Type B pancreatic cell (in vitro differentiated cells): ENCODE measurements at regions not wholly inside any gene's neighbourhood (a gene's known extent, or its start where the extent isn't known, plus 50 kb on each side); places are given as distances from the start of the nearest gene placed in this dataset.

Experiments
- DNase-seq: peaks from one replicate; pipeline ENCODE4 v3.0.0; 2021; ENCODE audit warnings: mixed read lengths; ENCODE audit not compliant: unreplicated experiment; ENCODE audit errors: extremely low spot score
- H3K27ac Mint-ChIP-seq: 2 replicates; pipeline ENCODE4 v1.8.0; 2021; ENCODE audit warnings: mild to moderate bottlenecking, mixed read lengths
- H3K27me3 Mint-ChIP-seq: 2 replicates; pipeline ENCODE4 v1.8.0; 2021; ENCODE audit warnings: mixed read lengths
- H3K36me3 Mint-ChIP-seq: 2 replicates; pipeline ENCODE4 v1.8.0; 2021; ENCODE audit warnings: mixed read lengths
- H3K4me1 Mint-ChIP-seq: one replicate; pipeline ENCODE4 v1.8.0; 2021; ENCODE audit warnings: mixed read lengths; ENCODE audit not compliant: unreplicated experiment
- H3K4me3 Mint-ChIP-seq: 2 replicates; pipeline ENCODE4 v1.8.0; 2021; ENCODE audit warnings: mild to moderate bottlenecking, mixed read lengths
- H3K9me3 Mint-ChIP-seq: 2 replicates; pipeline ENCODE4 v1.8.0; 2021; ENCODE audit warnings: mixed read lengths
- CTCF ChIP-seq: fragments of 200-600 bp; sonication (generic); conservative IDR thresholded peaks from 2 replicates; pipeline ENCODE4 v1.5.0; 2021; ENCODE audit warnings: antibody characterized with exemption, mild to moderate bottlenecking

GRCh38 chr1:4062992-4063391 is 162.9 kb upstream of the C1orf174 start:
- no peak for TF ChIP-seq CTCF
- no peak for DNase-seq
- no peaks in the 10 kb centered on the region for H3K9me3 Mint-ChIP-seq
- no peaks in the 10 kb centered on the region for H3K4me1 Mint-ChIP-seq
- no peaks in the 10 kb centered on the region for H3K36me3 Mint-ChIP-seq
- H3K27ac Mint-ChIP-seq, result no peak overlapping the region
- H3K4me3 Mint-ChIP-seq, result no peak overlapping the region
- no peaks in the 10 kb centered on the region for H3K27me3 Mint-ChIP-seq

- no peaks in the 10 kb centered on the region for H3K4me1 Mint-ChIP-seq
- H3K36me3 Mint-ChIP-seq, result no peaks in the 10 kb centered on the region
- no peak for DNase-seq
- H3K4me3 Mint-ChIP-seq, result no peak overlapping the region
- H3K27me3 Mint-ChIP-seq, result no peaks in the 10 kb centered on the region
- no peak overlapping the region for H3K27ac Mint-ChIP-seq
- no peaks in the 10 kb centered on the region for H3K9me3 Mint-ChIP-seq
- no peak for TF ChIP-seq CTCF
These were observed 163.4 kb upstream of the C1orf174 start for GRCh38 chr1:4063516-4063915.

- no peak for DNase-seq
- Mint-ChIP-seq H3K27me3 (no peaks in the 10 kb centered on the region), H3K27ac (no peak overlapping the region), H3K36me3 (no peaks in the 10 kb centered on the region), H3K4me3 (no peak overlapping the region), H3K9me3 (no peaks in the 10 kb centered on the region), H3K4me1 (no peaks in the 10 kb centered on the region)
- TF ChIP-seq CTCF, result no peak
These were observed 164.2 kb upstream of the C1orf174 start for GRCh38 chr1:4064150-4064889.

- no peak overlapping the region for H3K4me3 Mint-ChIP-seq
- no peak for TF ChIP-seq CTCF
- DNase-seq, result no peak
- no peaks in the 10 kb centered on the region for H3K36me3 Mint-ChIP-seq
- peaks cover 2% of the 10 kb centered on the region for H3K27me3 Mint-ChIP-seq
- peaks cover 2% of the 10 kb centered on the region for H3K4me1 Mint-ChIP-seq
- H3K27ac Mint-ChIP-seq, result no peak overlapping the region
- H3K9me3 Mint-ChIP-seq, result no peaks in the 10 kb centered on the region
These were observed 167.0 kb upstream of the C1orf174 start for GRCh38 chr1:4066860-4067599.

- H3K9me3 Mint-ChIP-seq, result no peaks in the 10 kb centered on the region
- no peak for DNase-seq
- peaks cover 7% of the 10 kb centered on the region for H3K4me1 Mint-ChIP-seq
- H3K4me3 Mint-ChIP-seq, result no peak overlapping the region
- no peaks in the 10 kb centered on the region for H3K36me3 Mint-ChIP-seq
- H3K27ac Mint-ChIP-seq, result no peak overlapping the region
- H3K27me3 Mint-ChIP-seq, result peaks cover 11% of the 10 kb centered on the region
- TF ChIP-seq CTCF, result no peak
These were observed 168.0 kb upstream of the C1orf174 start for GRCh38 chr1:4068076-4068475.
